ENCODE measurements at regions not wholly inside any gene's neighbourhood (a gene's known extent, or its start where the extent isn't known, plus 50 kb on each side); places are given as distances from the start of the nearest gene placed in this dataset.

- Mint-ChIP-seq H3K9me3 (no peaks in the 10 kb centered on the region), H3K36me3 (no peaks in the 10 kb centered on the region), H3K4me1 (no peaks in the 10 kb centered on the region), H3K4me3 (no peak overlapping the region), H3K27me3 (ENCODE audit: low read depth in 3 of 3) (peaks cover 0 to 3% (median 2%) of the 10 kb centered on the region in 3 donors), H3K27ac (no peak overlapping the region)
- no peak for DNase-seq
Measured at GRCh38 chr6:56348578-56348977, 101.2 kb upstream of the COL21A1 start.

GRCh38 chr6:56347526-56347925 is 100.1 kb upstream of the COL21A1 start:
- Mint-ChIP-seq H3K27ac (no peak overlapping the region), H3K4me3 (no peak overlapping the region), H3K27me3 (ENCODE audit: low read depth in 3 of 3) (peaks cover 0 to 3% (median 2%) of the 10 kb centered on the region in 3 donors), H3K9me3 (no peaks in the 10 kb centered on the region), H3K36me3 (no peaks in the 10 kb centered on the region), H3K4me1 (no peaks in the 10 kb centered on the region)
- no peak for DNase-seq

GRCh38 chr6:56346958-56347357 is 99.6 kb upstream of the COL21A1 start:
- H3K36me3 Mint-ChIP-seq = no peaks in the 10 kb centered on the region
- no peaks in the 10 kb centered on the region for H3K4me1 Mint-ChIP-seq
- peaks cover 0 to 3% (median 2%) of the 10 kb centered on the region in 3 donors for H3K27me3 Mint-ChIP-seq (ENCODE audit: low read depth in 3 of 3)
- H3K27ac Mint-ChIP-seq = no peak overlapping the region
- H3K9me3 Mint-ChIP-seq = no peaks in the 10 kb centered on the region
- H3K4me3 Mint-ChIP-seq = no peak overlapping the region
- DNase-seq = no peak

- Mint-ChIP-seq H3K9me3 (peaks cover 0 to 3% (median 0%) of the 10 kb centered on the region in 6 donors), H3K4me1 (no peaks in the 10 kb centered on the region), H3K4me3 (no peak overlapping the region), H3K27ac (no peak overlapping the region), H3K27me3 (ENCODE audit: low read depth in 3 of 3) (peaks cover 0 to 3% (median 2%) of the 10 kb centered on the region in 3 donors), H3K36me3 (no peaks in the 10 kb centered on the region)
- DNase-seq = no peak
Measured at GRCh38 chr6:56345376-56345995, 98.1 kb upstream of the COL21A1 start.

- Mint-ChIP-seq H3K4me3 (no peak overlapping the region), H3K27ac (no peak overlapping the region), H3K36me3 (no peaks in the 10 kb centered on the region), H3K4me1 (no peaks in the 10 kb centered on the region), H3K27me3 (ENCODE audit: low read depth in 3 of 3) (peaks cover 0 to 3% (median 0%) of the 10 kb centered on the region in 3 donors), H3K9me3 (peaks cover 0 to 3% (median 0%) of the 10 kb centered on the region in 6 donors)
- no peak for DNase-seq
Measured at GRCh38 chr6:56343295-56343694, 95.9 kb upstream of the COL21A1 start.

GRCh38 chr6:56339524-56339923 is 92.1 kb upstream of the COL21A1 start:
- Mint-ChIP-seq H3K36me3 (no peaks in the 10 kb centered on the region), H3K4me3 (no peak overlapping the region), H3K4me1 (no peaks in the 10 kb centered on the region), H3K27me3 (ENCODE audit: low read depth in 3 of 3) (no peaks in the 10 kb centered on the region), H3K27ac (no peak overlapping the region), H3K9me3 (peaks cover 0 to 5% (median 0%) of the 10 kb centered on the region in 6 donors)
- DNase-seq = no peak

- no peak for DNase-seq
- H3K27me3 Mint-ChIP-seq (ENCODE audit: low read depth in 3 of 3) = no peaks in the 10 kb centered on the region
- H3K9me3 Mint-ChIP-seq = peaks cover 0 to 4% (median 0%) of the 10 kb centered on the region in 6 donors
- H3K27ac Mint-ChIP-seq = no peak overlapping the region
- H3K4me1 Mint-ChIP-seq = no peaks in the 10 kb centered on the region
- H3K36me3 Mint-ChIP-seq = no peaks in the 10 kb centered on the region
- H3K4me3 Mint-ChIP-seq = no peak overlapping the region
Measured at GRCh38 chr6:56335726-56336125, 88.3 kb upstream of the COL21A1 start.

- H3K27me3 Mint-ChIP-seq (ENCODE audit: low read depth in 3 of 3) = no peaks in the 10 kb centered on the region
- peaks cover 0 to 4% (median 0%) of the 10 kb centered on the region in 6 donors for H3K9me3 Mint-ChIP-seq
- H3K36me3 Mint-ChIP-seq = no peaks in the 10 kb centered on the region
- H3K4me1 Mint-ChIP-seq = no peaks in the 10 kb centered on the region
- no peak overlapping the region for H3K27ac Mint-ChIP-seq
- no peak for DNase-seq
- H3K4me3 Mint-ChIP-seq = no peak overlapping the region
Measured at GRCh38 chr6:56334937-56335336, 87.6 kb upstream of the COL21A1 start.

- H3K4me1 Mint-ChIP-seq = no peaks in the 10 kb centered on the region
- peaks cover 0 to 2% (median 0%) of the 10 kb centered on the region in 3 donors for H3K27me3 Mint-ChIP-seq (ENCODE audit: low read depth in 3 of 3)
- peaks cover 0 to 4% (median 0%) of the 10 kb centered on the region in 6 donors for H3K9me3 Mint-ChIP-seq
- no peak overlapping the region for H3K27ac Mint-ChIP-seq
- no peak for DNase-seq
- no peaks in the 10 kb centered on the region for H3K36me3 Mint-ChIP-seq
- H3K4me3 Mint-ChIP-seq = no peak overlapping the region
Measured at GRCh38 chr6:56329271-56330050, 82.1 kb upstream of the COL21A1 start.

GRCh38 chr6:56328728-56329090 is 81.3 kb upstream of the COL21A1 start:
- H3K27ac Mint-ChIP-seq = no peak overlapping the region
- H3K27me3 Mint-ChIP-seq (ENCODE audit: low read depth in 3 of 3) = peaks cover 0 to 2% (median 0%) of the 10 kb centered on the region in 3 donors
- no peaks in the 10 kb centered on the region for H3K36me3 Mint-ChIP-seq
- DNase-seq = no peak
- no peaks in the 10 kb centered on the region for H3K4me1 Mint-ChIP-seq
- H3K9me3 Mint-ChIP-seq = peaks cover 0 to 8% (median 0%) of the 10 kb centered on the region in 6 donors
- H3K4me3 Mint-ChIP-seq = no peak overlapping the region

- H3K4me3 Mint-ChIP-seq = no peak overlapping the region
- H3K4me1 Mint-ChIP-seq = no peaks in the 10 kb centered on the region
- H3K27me3 Mint-ChIP-seq (ENCODE audit: low read depth in 3 of 3) = peaks cover 0 to 2% (median 0%) of the 10 kb centered on the region in 3 donors
- no peaks in the 10 kb centered on the region for H3K36me3 Mint-ChIP-seq
- DNase-seq = no peak
- H3K27ac Mint-ChIP-seq = no peak overlapping the region
- peaks cover 0 to 8% (median 0%) of the 10 kb centered on the region in 6 donors for H3K9me3 Mint-ChIP-seq
Measured at GRCh38 chr6:56327946-56328727, 80.8 kb upstream of the COL21A1 start.

- Mint-ChIP-seq H3K4me1 (no peaks in the 10 kb centered on the region), H3K36me3 (no peaks in the 10 kb centered on the region), H3K9me3 (peaks cover 0 to 8% (median under 1%) of the 10 kb centered on the region in 6 donors), H3K4me3 (no peak overlapping the region), H3K27me3 (ENCODE audit: low read depth in 3 of 3) (peaks cover 0 to 2% (median 2%) of the 10 kb centered on the region in 3 donors), H3K27ac (no peak overlapping the region)
- no peak for DNase-seq
Measured at GRCh38 chr6:56324396-56324795, 77.0 kb upstream of the COL21A1 start.

GRCh38 chr6:56318851-56319250 is 71.5 kb upstream of the COL21A1 start:
- no peak for DNase-seq
- H3K4me1 Mint-ChIP-seq = no peaks in the 10 kb centered on the region
- peaks cover 0 to 2% (median 2%) of the 10 kb centered on the region in 3 donors for H3K27me3 Mint-ChIP-seq (ENCODE audit: low read depth in 3 of 3)
- H3K4me3 Mint-ChIP-seq = no peak overlapping the region
- no peaks in the 10 kb centered on the region for H3K36me3 Mint-ChIP-seq
- H3K9me3 Mint-ChIP-seq = peaks cover 0 to 6% (median under 1%) of the 10 kb centered on the region in 6 donors
- no peak overlapping the region for H3K27ac Mint-ChIP-seq

All from immature natural killer cell (primary cell).